GM21447 (cell line): ENCODE measurements at regions not wholly inside any gene's neighbourhood (a gene's known extent, or its start where the extent isn't known, plus 50 kb on each side); places are given as distances from the start of the nearest gene placed in this dataset.

Experiments used
- ATAC-seq: cut with Tn5 transposase; IDR thresholded peaks from one replicate; pipeline ENCODE4 v1.9.1; 2021; ENCODE audit not compliant: unreplicated experiment

DNA sequence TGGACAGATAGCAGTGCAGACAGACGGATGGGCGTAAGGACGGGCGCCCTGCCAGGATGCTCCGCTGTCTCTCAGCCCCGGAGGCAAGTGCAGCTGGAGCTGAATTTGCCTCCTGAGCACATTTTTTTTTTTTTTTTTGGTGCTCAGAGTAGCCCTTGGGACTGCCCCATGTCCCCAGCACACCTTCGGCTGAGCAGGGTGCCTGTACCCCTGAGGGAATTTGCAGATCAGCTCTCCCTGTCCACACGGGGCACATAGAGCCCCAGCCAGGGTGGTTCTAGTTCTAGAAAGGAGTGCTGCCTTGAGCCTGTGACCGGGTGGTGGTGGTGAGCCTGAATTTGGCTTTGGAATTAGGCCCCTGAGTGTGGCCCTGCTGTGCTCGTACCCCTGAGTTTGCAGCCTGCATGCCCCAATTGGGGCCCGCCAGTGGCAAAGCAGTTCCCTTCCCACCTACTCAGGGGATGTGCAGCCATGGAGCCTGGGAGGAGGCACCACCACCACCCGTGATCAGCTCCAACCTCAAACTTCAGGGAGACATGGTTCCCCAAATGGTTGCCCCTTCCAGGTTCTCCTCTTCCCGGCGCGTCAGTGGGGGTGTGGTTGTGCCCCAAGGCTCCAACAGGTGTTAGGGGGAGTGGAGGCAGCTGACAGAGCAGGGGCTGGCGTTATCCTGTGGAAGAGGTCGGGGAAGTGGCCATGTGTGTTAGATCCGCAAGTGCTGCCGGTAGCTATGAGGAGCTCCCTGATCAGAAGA, 1232.7 kb downstream of the BRD1 start:
- no peak for ATAC-seq

- ATAC-seq = no peak
Measured at GRCh38 chr22:48594016-48594756, 1233.5 kb downstream of the BRD1 start.

GRCh38 chr22:48593551-48593950, 1234.1 kb downstream of the BRD1 start:
- ATAC-seq = no peak

DNA sequence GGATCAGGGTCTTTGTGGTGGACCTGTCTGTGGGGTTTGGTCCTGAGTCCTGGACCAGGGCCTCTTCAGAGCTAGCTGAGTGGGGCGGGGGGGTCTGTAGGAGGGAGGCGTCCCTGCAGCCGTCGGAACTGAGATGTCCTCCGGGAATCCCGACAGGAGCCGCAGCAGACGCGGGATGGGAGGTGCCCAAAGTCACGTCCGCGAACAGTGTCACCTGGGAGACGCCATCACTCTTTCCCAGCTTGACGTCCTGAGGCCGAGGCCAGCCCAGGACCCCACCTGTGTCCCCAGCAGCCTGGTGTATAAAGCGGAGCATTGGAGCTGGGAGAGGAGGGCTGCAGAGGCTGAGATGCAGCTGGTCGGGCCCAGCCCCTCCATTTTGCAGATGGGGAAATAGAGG, 1234.7 kb downstream of the BRD1 start:
- no peak for ATAC-seq

GRCh38 chr22:48592488-48592887, 1235.2 kb downstream of the BRD1 start:
- ATAC-seq = no peak

GRCh38 chr22:48592066-48592345, 1235.7 kb downstream of the BRD1 start:
- ATAC-seq = no peak

DNA sequence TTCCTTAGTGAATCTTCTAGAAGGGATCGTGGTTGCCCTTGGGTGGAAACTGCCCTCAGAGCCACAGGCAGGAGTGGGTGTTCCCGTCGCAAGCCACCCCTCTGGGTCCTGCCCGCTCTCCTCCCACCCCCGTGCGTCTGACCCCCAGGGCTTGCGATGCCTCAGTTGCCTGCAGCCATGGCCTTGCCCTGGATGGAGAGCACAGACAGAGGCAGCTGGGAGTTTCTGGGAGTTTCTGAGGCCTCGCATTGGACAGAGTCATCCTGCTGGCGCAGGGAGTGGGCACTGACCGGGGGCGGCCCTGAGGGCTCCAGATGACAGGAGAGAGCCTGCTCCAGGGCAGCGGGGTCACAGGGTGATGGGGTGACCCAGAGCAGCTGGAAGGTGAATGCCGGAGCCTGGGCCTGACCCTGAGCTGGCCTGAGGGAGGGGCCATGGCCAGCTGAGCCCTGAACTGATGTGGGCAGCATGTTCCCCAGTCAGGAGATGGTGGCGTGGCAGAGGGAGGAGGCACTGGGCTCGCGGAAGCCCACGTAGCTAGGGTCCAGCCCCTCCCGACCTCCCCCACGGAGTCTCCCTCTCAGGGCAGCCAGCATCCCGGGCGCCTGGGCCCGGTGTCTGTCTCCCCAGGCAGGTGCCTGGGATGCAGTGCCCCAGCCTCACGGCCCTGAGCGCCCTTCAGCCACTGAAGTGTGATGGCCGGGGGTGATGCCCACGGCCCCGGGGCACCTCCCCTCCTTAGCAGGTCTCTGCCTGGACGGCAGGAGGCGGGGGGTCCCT, 1236.2 kb downstream of the BRD1 start:
- ATAC-seq = no peak

DNA sequence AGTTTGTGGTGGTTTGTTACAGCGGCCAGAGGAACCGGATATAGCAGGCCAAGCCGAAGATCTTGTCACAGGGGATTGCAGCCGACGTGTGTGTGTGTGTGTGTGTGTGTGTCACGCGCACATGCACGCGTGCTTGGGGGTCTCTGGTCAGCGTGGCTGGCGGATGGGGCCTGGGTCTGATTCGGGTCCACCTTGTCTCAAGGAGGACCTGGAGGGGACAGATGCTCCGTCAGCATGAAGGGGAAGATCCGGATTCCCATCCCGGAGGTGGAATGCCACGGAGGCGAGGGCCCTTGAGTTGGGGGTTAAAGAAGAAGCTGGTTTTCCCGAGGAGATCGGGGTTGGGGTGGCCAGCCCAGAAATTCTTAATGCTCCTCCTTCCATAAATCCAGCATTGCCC, 1237.8 kb downstream of the BRD1 start:
- no peak for ATAC-seq

DNA sequence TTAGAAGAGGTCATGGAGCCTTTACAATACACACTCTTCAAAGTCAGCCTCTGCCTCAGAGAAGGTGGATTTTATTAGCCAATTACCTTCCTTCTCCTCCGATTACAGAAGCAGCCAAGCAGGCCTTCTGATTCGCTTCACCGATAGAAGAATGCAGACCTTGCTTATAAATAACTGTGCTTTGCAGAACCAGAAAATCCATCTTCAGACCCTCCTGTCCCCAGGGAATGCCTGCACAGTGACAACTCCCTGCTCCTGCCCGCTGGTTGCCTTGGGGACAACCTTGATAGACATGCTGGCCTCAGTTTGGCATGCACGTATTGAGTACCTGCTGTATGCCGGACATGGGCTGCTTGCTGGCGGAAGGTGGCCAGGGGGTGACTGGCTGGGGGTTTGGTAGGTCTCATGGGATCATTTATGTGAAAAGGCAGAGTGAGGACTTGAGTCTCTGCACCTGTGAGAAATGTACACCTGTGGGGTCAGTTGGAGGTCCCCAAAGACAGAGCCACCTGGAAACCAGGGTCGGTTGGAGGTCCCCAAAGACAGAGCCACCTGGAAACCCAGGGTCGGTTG, 1238.7 kb downstream of the BRD1 start:
- no peak for ATAC-seq

GRCh38 chr22:48588151-48588877, 1239.4 kb downstream of the BRD1 start:
- ATAC-seq = no peak

- no peak for ATAC-seq
Measured at GRCh38 chr22:48587236-48587865, 1240.3 kb downstream of the BRD1 start.

GRCh38 chr22:48586799-48587185, 1240.9 kb downstream of the BRD1 start:
- no peak for ATAC-seq

- ATAC-seq = no peak
Measured at GRCh38 chr22:48585916-48586798, 1241.5 kb downstream of the BRD1 start.

DNA sequence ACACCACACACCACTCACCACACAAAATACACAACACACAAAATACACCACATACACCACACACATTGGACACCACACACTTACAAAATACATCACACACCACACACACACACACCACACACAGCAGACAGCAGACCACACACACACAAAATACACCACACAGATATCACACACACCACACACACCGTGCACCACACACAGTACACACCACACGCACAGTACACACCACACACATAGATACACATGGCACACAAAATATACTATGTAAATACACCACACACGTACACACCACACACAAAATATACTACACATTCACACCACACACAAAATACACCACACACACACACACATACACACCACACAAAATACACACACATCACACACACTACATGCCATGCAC, 1243.5 kb downstream of the BRD1 start:
- no peak for ATAC-seq

DNA sequence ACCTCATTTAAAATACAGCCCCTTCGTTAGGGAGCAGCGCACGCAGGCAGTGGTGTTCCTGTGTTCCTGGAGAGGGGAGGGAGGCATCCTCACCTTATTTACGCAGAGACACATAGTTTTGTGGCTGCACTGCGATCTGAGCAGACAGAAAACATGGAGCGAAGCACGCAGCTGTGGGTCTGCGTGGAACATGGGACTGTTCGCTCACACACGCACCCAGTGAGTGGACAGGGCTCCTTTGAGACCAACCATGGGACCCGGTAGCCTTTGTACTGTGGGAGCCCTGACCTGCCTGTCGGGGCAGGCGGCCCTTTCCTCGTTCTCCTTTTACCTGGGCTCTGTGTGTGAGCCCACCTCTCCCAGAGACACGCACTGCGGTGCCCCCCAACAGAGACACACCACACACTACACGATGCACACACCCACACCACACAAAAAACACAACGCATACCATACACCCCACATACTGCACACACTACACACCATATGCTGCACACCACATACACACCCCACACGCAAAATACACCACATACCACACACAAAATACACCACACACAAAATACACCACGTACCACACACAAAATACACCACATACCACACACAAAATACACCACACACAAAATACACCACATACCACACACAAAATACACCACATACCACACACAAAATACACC, 1245.7 kb downstream of the BRD1 start:
- ATAC-seq = no peak

GRCh38 chr22:48581205-48581766, 1246.4 kb downstream of the BRD1 start:
- ATAC-seq = no peak

DNA sequence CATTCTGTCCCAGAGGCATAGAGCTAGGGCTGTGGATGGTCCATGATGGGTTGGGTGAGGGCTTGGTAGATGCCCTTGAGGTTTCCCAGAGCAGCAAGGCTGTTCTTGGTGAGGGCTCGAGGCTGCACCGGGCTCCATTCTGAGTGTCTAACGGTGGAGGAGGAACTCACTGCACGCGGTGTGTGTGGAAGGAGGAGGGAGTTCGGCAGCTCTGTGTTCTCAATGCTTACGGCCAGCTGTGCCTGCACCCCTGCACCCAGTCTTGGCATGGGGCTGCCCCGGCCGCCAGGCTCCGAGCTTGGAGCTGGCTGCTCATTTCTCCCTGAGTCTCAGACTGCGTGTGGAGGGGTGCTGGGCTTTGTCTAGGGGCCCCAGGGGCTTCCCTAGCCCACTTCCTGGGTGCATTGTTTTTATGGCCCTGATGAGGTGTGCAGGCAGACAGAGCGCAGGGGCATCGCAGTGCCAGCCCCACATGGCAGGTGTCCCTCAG, 1247.1 kb downstream of the BRD1 start:
- ATAC-seq = no peak

DNA sequence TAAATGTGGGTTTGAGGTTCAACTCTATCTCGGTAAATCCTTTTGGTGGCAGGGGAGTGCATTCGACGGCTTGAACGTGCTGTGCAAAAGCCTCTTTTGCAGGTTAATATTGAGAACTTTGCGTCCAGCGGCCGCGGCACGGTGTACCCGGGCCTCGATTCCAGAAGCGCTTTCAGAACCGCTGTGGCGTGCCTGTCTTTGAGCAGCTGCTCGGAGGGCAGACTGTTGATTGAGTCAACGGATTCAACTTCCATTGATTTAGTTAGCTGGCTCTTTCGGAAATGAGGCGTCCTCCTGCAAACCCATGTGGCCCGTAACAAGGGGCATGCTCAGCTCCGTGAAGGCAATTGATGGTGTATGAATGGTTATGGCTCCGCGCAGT, 1247.8 kb downstream of the BRD1 start:
- no peak for ATAC-seq
